Kidney epithelial cell (primary cell): ENCODE measurements at regions not wholly inside any gene's neighbourhood (a gene's known extent, or its start where the extent isn't known, plus 50 kb on each side); places are given as distances from the start of the nearest gene placed in this dataset.

Experiments used
- DNase-seq: peaks from one replicate; pipeline ENCODE4 v3.0.0-alpha.2; 2010; ENCODE audit warnings: low read depth
- H3K27me3 ChIP-seq: 2 replicates; pipeline ENCODE4 v1.6.0; 2011; ENCODE audit warnings: low read length; ENCODE audit not compliant: control insufficient read depth, insufficient read depth
- H3K36me3 ChIP-seq: 2 replicates; pipeline ENCODE4 v1.5.1; 2011; ENCODE audit warnings: low read length; ENCODE audit not compliant: control insufficient read depth, insufficient read depth
- H3K4me3 ChIP-seq: 2 replicates; pipeline ENCODE4 v1.5.1; 2011; ENCODE audit warnings: low read depth, mild to moderate bottlenecking, control low read depth, low read length
- TF ChIP-seq, protein P1 (sequence below): IDR thresholded peaks from 2 replicates; pipeline ENCODE4 v1.5.1; 2011; ENCODE audit warnings: mild to moderate bottlenecking, moderate library complexity, low read length, control low read depth, inconsistent platforms; ENCODE audit not compliant: insufficient read depth, poor library complexity, severe bottlenecking

DNA sequence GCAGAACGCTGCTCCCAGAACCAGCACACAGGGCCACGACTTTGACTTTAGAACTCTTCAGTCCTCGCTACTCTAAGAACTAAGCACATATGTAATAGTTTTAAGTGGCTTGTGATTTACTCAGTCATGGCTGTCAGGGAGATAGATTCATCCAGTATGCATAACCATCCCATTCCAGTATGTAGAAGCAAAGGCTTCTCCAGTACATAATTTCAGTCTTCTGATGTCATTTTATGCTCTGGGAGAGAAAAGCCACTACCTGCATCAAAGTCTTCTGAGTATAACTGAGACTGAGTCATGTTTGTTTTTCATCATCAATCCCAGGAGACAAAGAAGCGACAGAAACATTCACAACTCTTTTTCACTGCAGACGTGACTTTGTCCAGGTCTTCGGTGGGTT is 885.7 kb downstream of the PLA2G4A start:
- Histone ChIP-seq H3K4me3 (no peak overlapping the region), H3K27me3 (no peaks in the 10 kb centered on the region), H3K36me3 (no peaks in the 10 kb centered on the region)
- DNase-seq, result no peak
- TF ChIP-seq, protein P1, sequence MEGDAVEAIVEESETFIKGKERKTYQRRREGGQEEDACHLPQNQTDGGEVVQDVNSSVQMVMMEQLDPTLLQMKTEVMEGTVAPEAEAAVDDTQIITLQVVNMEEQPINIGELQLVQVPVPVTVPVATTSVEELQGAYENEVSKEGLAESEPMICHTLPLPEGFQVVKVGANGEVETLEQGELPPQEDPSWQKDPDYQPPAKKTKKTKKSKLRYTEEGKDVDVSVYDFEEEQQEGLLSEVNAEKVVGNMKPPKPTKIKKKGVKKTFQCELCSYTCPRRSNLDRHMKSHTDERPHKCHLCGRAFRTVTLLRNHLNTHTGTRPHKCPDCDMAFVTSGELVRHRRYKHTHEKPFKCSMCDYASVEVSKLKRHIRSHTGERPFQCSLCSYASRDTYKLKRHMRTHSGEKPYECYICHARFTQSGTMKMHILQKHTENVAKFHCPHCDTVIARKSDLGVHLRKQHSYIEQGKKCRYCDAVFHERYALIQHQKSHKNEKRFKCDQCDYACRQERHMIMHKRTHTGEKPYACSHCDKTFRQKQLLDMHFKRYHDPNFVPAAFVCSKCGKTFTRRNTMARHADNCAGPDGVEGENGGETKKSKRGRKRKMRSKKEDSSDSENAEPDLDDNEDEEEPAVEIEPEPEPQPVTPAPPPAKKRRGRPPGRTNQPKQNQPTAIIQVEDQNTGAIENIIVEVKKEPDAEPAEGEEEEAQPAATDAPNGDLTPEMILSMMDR, result no peak

DNA sequence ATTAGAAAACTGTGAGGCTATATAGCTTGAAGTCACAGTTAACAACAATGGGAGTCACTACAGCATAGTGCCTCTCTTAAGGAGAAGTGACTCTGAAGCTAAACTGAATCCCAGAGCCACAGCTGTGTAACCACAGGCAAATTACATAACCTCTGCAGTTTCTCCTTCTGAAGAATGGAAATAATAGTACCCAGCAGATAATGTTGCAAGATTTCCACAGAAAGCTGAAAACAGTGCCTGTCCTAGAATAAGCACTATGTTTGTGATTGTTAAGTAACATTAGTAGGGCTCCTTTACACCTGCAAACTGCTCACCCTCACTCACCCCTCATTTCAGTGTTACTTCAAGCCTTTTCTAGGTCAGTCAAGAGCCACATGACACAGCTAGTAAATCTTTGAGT is 886.7 kb downstream of the PLA2G4A start:
- H3K27me3 ChIP-seq, result no peaks in the 10 kb centered on the region
- no peak for DNase-seq
- H3K4me3 ChIP-seq, result no peak overlapping the region
- H3K36me3 ChIP-seq, result no peaks in the 10 kb centered on the region
- TF ChIP-seq, protein P1, result no peak

DNA sequence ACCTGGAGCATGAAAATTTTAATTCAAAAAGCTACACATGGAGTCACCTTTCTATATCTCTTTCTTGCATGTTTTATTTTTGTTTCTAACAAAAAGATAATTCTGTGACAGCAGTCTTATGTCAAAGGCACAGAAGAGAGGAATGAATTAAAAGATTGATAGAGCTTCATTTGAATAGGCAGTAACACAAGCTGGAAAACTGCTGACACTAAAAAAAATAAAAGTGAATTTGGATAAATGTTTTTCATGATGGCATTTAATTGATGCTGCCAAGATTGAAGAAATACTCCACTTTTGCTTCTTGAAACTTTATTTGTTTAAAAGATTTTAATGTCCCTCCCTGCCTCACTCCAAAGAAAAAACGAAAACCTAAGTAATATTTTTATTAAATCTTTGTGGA is 887.4 kb downstream of the PLA2G4A start:
- DNase-seq, result no peak
- Histone ChIP-seq H3K4me3 (no peak overlapping the region), H3K36me3 (no peaks in the 10 kb centered on the region), H3K27me3 (no peaks in the 10 kb centered on the region)
- TF ChIP-seq, protein P1, result no peak

DNA sequence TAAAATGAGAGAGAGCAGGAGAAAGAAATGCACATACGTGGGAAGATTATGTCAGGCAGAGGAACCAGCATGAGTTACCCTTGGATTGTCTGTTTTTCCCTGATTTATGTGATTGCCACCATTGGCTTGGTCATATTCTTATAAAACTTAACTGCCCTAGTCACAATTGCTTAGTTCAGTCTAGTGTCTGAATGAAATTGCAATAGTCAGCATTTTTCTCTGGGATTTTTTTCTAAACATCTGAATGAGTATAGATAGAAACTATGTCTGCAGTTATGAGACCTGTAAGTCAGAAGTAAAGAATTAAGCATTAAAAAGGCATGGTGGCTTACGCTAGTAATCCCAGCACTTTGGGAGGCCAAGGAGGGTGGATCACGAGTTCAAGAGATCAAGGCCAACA is 889.8 kb downstream of the PLA2G4A start:
- H3K36me3 ChIP-seq, result no peaks in the 10 kb centered on the region
- H3K27me3 ChIP-seq, result no peaks in the 10 kb centered on the region
- H3K4me3 ChIP-seq, result no peak overlapping the region
- no peak for DNase-seq
- TF ChIP-seq, protein P1, result no peak

DNA sequence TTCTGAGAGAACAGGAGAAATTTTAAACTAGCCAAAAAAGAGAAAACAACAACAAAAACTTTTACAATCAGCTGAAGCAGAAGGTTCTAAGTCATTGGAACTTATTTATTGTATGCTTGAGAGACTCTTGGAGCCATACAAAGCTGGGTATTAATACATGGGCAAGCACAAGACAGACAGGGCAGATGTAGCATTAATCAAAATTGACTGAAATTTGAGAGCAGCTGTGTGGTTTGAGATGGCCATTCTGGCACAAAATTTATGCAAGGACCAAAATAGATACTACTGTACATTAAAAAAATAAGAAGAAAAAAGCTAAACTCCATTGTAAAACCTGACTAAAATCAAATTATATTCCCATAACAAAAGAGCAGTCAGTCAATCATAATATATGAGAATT is 892.5 kb downstream of the PLA2G4A start:
- Histone ChIP-seq H3K4me3 (no peak overlapping the region), H3K36me3 (no peaks in the 10 kb centered on the region), H3K27me3 (no peaks in the 10 kb centered on the region)
- TF ChIP-seq, protein P1, result no peak
- DNase-seq, result no peak

DNA sequence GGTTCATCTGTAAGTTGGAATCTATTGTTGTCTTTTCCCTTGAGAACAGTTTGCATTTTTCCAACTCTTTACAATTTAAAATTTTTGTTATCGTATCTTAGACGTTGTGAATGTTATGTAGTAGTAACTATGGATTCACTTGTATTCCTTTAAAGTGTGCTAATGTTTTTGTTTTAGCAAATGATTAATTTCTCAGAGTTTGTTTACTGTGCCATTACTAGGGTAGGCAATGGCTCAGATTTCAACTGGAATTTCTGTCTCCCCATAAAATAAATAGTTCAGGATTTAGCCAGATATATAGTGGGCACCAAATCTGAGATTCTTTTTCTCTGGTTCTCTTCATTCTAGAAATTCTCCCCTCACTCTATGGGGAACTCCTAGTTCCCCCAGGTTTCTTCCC is 896.5 kb downstream of the PLA2G4A start:
- TF ChIP-seq, protein P1, result no peak
- DNase-seq, result no peak

More for the DNA sequence above, 896.5 kb downstream of the PLA2G4A start:
- Histone ChIP-seq H3K27me3 (no peaks in the 10 kb centered on the region), H3K36me3 (no peaks in the 10 kb centered on the region), H3K4me3 (no peak overlapping the region)
